HEK293T (cell line): ENCODE measurements at regions not wholly inside any gene's neighbourhood (a gene's known extent, or its start where the extent isn't known, plus 50 kb on each side); places are given as distances from the start of the nearest gene placed in this dataset.

ENCODE experiments used
- CTCF ChIA-PET: fragments of 350-600 bp; formaldehyde crosslinking; extraction: SDS; loops from one replicate; lab custom pipeline; 2021; ENCODE audit warnings: antibody characterized with exemption, inconsistent platforms; lab: Yijun Ruan, JAX
- POLR2A ChIA-PET: fragments of 350-600 bp; formaldehyde crosslinking; extraction: SDS; loops from one replicate; lab custom pipeline; 2020; ENCODE audit warnings: antibody characterized with exemption, inconsistent platforms; lab: Yijun Ruan, JAX
- DNase-seq: peaks from one replicate; pipeline ENCODE4 v3.0.0; 2012; ENCODE audit warnings: mixed read lengths; ENCODE audit errors: extremely low spot score
- ARNT ChIP-seq: fragments of 450-650 bp; IDR thresholded peaks from 2 replicates; pipeline ENCODE4 v1.6.1; 2017; ENCODE audit warnings: mild to moderate bottlenecking
- BHLHE40 ChIP-seq: fragments of 450-650 bp; IDR thresholded peaks from 2 replicates; pipeline ENCODE4 v1.6.1; 2016; ENCODE audit warnings: mild to moderate bottlenecking, moderate library complexity, borderline replicate concordance
- CTBP1 ChIP-seq: fragments of 450-650 bp; IDR thresholded peaks from 2 replicates; pipeline ENCODE4 v1.6.1; 2016; ENCODE audit warnings: borderline replicate concordance
- FOXA1 ChIP-seq: fragments of 450-650 bp; IDR thresholded peaks from 2 replicates; pipeline ENCODE4 v1.6.1; 2016; ENCODE audit warnings: mild to moderate bottlenecking
- FOXK2 ChIP-seq: fragments of 450-650 bp; IDR thresholded peaks from 2 replicates; pipeline ENCODE4 v1.6.1; 2016; ENCODE audit warnings: mild to moderate bottlenecking
- FOXM1 ChIP-seq: fragments of 450-650 bp; IDR thresholded peaks from 2 replicates; pipeline ENCODE4 v1.6.1; 2017; ENCODE audit warnings: mild to moderate bottlenecking, borderline replicate concordance
- HDGF ChIP-seq: fragments of 450-650 bp; IDR thresholded peaks from 2 replicates; pipeline ENCODE4 v1.6.1; 2017; ENCODE audit warnings: antibody characterized with exemption, borderline replicate concordance
- L3MBTL2 ChIP-seq: fragments of 450-650 bp; conservative IDR thresholded peaks from 2 replicates; pipeline ENCODE4 v1.6.1; 2016; ENCODE audit warnings: mild to moderate bottlenecking
- LEF1 ChIP-seq: fragments of 450-650 bp; IDR thresholded peaks from 2 replicates; pipeline ENCODE4 v1.6.1; 2017; ENCODE audit warnings: mild to moderate bottlenecking, borderline replicate concordance
- NFRKB ChIP-seq: fragments of 450-650 bp; IDR thresholded peaks from 2 replicates; pipeline ENCODE4 v1.6.1; 2016; ENCODE audit warnings: mild to moderate bottlenecking, moderate library complexity
- PKNOX1 ChIP-seq: fragments of 450-650 bp; IDR thresholded peaks from 2 replicates; pipeline ENCODE4 v1.6.1; 2016
- SP1 ChIP-seq: fragments of 450-650 bp; IDR thresholded peaks from 2 replicates; pipeline ENCODE4 v1.6.1; 2017
- SUZ12 ChIP-seq: fragments of 450-650 bp; IDR thresholded peaks from 2 replicates; pipeline ENCODE4 v1.6.1; 2016; ENCODE audit warnings: mild to moderate bottlenecking
- TARDBP ChIP-seq: fragments of 450-650 bp; IDR thresholded peaks from 2 replicates; pipeline ENCODE4 v1.6.1; 2016
- ZNF384 ChIP-seq: fragments of 450-650 bp; IDR thresholded peaks from 2 replicates; pipeline ENCODE4 v1.6.1; 2016

GRCh38 chr14:71654810-71655209 is 277.4 kb upstream of the RGS6 start:
- CTCF ChIA-PET = interaction anchor here (0.6 kb wide), 1 partner anchor 25 kb away, joined by 4 read pairs; no protein-coding TSS in a partner anchor
- POLR2A ChIA-PET = no interaction called here
- no peak for TF ChIP-seq NFRKB
- TF ChIP-seq FOXK2 = no peak
- TF ChIP-seq FOXA1 = no peak
- no peak for DNase-seq

- ChIA-PET POLR2A (no interaction called here), CTCF (interaction anchor here (0.8 kb wide), 1 partner anchor 62 kb away, joined by 3 read pairs; no protein-coding TSS in a partner anchor)
- no peak for TF ChIP-seq BHLHE40
- no peak for DNase-seq
These were observed 273.9 kb upstream of the RGS6 start for GRCh38 chr14:71658261-71658860.

- POLR2A ChIA-PET = no interaction called here
- no peak for DNase-seq
- TF ChIP-seq L3MBTL2 = no peak
- no peak for TF ChIP-seq BHLHE40
- no peak for TF ChIP-seq CTBP1
- TF ChIP-seq HDGF = no peak
- no peak for TF ChIP-seq FOXK2
- no peak for TF ChIP-seq PKNOX1
- no peak for TF ChIP-seq SP1
- TF ChIP-seq LEF1 = no peak
- no peak for TF ChIP-seq SUZ12
- no peak for TF ChIP-seq NFRKB
- TF ChIP-seq ARNT = no peak
- TF ChIP-seq TARDBP = no peak
- TF ChIP-seq ZNF384 = no peak
- CTCF ChIA-PET = interaction anchor here (0.5 to 0.8 kb wide), 2 partner anchors 61 to 110 kb away, joined by 3 to 5 read pairs; no protein-coding TSS in a partner anchor
These were observed 273.1 kb upstream of the RGS6 start for GRCh38 chr14:71659159-71659558.

- ChIA-PET CTCF (no interaction called here), POLR2A (no interaction called here)
- TF ChIP-seq SP1 (no peak), ZNF384 (no peak), FOXA1 (no peak), FOXM1 (no peak), FOXK2 (no peak), BHLHE40 (no peak), PKNOX1 (no peak), L3MBTL2 (no peak), NFRKB (no peak), HDGF (no peak), CTBP1 (no peak)
- no peak for DNase-seq
These were observed 270.8 kb upstream of the RGS6 start for GRCh38 chr14:71661441-71661840.

GRCh38 chr14:71662291-71662790 is 269.9 kb upstream of the RGS6 start:
- no peak for TF ChIP-seq BHLHE40
- TF ChIP-seq L3MBTL2 = no peak
- no peak for TF ChIP-seq ARNT
- DNase-seq = no peak
- ChIA-PET POLR2A (no interaction called here), CTCF (no interaction called here)

GRCh38 chr14:71665157-71665556 is 267.1 kb upstream of the RGS6 start:
- TF ChIP-seq ZNF384 = no peak
- CTCF ChIA-PET = no interaction called here
- no peak for DNase-seq
- POLR2A ChIA-PET = no interaction called here

GRCh38 chr14:71665781-71666180 is 266.4 kb upstream of the RGS6 start:
- TF ChIP-seq BHLHE40 (no peak), ZNF384 (no peak), FOXM1 (no peak), FOXK2 (no peak), SP1 (no peak), LEF1 (no peak), SUZ12 (no peak)
- CTCF ChIA-PET = no interaction called here
- no peak for DNase-seq
- POLR2A ChIA-PET = no interaction called here

GRCh38 chr14:71666571-71667145 is 265.6 kb upstream of the RGS6 start:
- POLR2A ChIA-PET = no interaction called here
- DNase-seq = no peak
- CTCF ChIA-PET = interaction anchor here (0.5 kb wide), 1 partner anchor 905 kb away, joined by 4 read pairs; no protein-coding TSS in a partner anchor
- TF ChIP-seq NFRKB = no peak
- no peak for TF ChIP-seq SUZ12
